D721Med (cell line): ENCODE measurements at regions not wholly inside any gene's neighbourhood (a gene's known extent, or its start where the extent isn't known, plus 50 kb on each side); places are given as distances from the start of the nearest gene placed in this dataset.

Experiments
- DNase-seq: peaks from one replicate; pipeline ENCODE4 v3.0.0; 2011; ENCODE audit warnings: low spot score; ENCODE audit not compliant: insufficient read length
- FAIRE-seq: peaks from 2 replicates; lab custom pipeline; 2011; peaks lifted over from hg19 to GRCh38; lab: Jason Lieb, UNC
- TF ChIP-seq, protein P1 (sequence below): IDR thresholded peaks from 2 replicates; pipeline ENCODE4 v1.5.1; 2012; ENCODE audit warnings: mild to moderate bottlenecking, control low read depth; ENCODE audit not compliant: insufficient read depth; ENCODE audit errors: missing control alignments

DNA sequence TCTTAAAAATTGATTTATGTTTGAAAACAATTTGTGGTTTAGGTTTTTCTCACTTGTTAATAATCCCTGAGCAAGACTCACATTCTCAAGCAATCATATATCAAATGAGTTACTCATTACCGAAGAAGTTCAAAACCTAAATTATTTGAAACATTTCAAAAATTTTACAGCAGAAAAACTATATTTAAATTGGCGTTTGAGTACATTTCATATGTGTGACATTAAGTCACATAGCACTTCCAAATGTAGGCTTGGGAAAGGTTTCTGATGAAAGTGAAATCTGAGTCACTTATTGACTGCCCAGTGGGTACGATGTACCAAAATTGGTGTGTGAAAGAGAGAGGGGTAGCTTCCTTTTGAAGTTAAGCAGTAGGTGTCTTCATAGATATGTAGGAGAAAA lies 411.4 kb upstream of the SGCD start:
- no peak for DNase-seq
- no peak for FAIRE-seq
- TF ChIP-seq, protein P1, sequence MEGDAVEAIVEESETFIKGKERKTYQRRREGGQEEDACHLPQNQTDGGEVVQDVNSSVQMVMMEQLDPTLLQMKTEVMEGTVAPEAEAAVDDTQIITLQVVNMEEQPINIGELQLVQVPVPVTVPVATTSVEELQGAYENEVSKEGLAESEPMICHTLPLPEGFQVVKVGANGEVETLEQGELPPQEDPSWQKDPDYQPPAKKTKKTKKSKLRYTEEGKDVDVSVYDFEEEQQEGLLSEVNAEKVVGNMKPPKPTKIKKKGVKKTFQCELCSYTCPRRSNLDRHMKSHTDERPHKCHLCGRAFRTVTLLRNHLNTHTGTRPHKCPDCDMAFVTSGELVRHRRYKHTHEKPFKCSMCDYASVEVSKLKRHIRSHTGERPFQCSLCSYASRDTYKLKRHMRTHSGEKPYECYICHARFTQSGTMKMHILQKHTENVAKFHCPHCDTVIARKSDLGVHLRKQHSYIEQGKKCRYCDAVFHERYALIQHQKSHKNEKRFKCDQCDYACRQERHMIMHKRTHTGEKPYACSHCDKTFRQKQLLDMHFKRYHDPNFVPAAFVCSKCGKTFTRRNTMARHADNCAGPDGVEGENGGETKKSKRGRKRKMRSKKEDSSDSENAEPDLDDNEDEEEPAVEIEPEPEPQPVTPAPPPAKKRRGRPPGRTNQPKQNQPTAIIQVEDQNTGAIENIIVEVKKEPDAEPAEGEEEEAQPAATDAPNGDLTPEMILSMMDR, result no peak

DNA sequence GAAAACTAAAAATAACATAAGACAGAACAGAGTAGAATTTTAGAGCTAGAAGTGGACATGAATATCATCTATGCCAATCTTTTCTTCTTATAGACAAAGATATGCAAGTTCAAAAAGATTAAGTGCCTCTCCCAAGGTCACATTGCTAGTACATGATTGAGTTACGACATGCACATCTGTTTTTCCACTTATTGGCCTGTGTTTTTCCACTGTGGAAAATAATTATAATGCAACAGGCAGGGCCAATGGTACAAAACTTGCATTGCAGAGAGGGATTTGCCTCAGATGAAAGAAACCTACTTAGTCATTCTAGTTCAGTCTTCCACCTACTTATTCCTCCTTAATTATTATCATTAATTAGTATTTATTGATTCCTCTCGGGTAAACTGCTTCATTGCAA lies 407.8 kb upstream of the SGCD start:
- no peak for DNase-seq
- TF ChIP-seq, protein P1, result no peak
- no peak for FAIRE-seq

DNA sequence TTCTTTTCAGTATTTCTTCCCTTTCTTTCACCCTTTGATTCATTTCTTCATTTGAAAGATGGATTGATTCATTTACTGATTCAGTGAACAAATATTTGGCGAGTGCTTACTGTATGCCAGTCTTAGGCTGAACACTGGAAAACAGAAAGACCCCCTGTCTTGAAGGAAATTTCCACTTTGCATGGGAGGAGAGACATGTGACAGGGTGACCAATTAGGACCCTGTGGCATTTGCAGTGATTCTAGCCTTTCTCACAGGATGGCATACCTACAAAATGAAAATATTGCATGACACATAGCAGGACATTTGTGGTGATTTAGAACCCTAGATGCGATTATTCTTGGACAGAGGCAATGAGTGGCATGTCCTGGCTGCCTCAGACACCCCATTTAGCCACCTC lies 407.2 kb upstream of the SGCD start:
- TF ChIP-seq, protein P1, result no peak
- no peak for FAIRE-seq
- DNase-seq, result no peak

DNA sequence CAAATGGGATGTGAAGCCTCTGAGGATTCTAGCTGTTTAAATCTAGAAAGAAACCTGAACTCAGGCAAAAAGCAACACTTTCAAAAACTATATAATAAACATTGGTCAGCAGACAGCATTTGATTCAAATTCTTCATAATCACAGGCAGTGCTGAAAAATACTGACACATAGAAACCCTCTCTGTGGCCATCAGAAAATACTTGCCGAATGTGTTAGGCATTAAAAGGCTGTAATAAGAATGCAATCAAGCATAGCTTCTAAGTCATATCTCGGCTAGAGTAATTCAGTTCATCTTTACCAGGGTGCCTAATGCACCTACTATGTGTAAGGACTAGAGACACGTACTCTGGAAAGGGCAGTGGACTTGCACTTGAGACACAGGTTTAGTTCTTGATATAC lies 405.3 kb upstream of the SGCD start:
- no peak for FAIRE-seq

DNA sequence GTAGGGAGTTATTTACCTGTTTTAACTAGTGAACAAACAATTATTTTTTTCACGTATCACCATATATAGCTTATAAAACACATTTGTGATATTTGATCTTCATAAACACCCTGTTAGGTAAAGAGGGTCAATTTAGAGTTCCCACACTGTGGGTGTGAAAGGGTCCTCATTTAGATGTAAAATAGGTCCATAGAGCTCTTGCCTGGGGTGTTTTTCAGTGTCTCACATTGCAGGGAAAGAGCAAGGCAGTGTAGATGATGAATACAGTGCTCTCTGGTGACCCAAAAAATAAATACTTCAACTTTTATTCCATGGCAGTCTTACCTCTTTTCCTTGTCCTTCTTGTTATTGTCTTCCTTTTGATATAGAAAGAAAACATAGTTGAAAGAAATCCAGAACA lies 403.2 kb upstream of the SGCD start:
- FAIRE-seq (no peak), DNase-seq (no peak)
- TF ChIP-seq, protein P1, result no peak

More for the DNA sequence above, 405.3 kb upstream of the SGCD start:
- TF ChIP-seq, protein P1, result no peak
- no peak for DNase-seq

DNA sequence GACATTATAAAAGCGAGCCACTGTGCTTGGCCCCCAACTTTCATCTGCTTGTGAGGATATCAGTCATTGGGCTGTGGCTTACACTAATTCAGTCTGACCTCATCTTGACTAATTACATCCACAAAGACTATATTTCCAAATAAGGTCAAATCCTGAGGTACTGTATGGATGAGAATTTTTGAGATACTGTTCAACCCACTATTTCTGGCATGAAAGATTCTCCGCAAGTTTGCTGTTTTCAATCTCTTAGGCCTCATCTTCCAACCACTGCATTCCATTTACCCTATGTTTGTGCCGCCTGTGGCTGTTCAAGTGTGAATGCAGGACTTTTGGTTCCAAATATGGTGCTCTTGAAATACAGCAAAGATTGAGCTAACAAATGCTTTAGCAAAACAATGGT lies 400.9 kb upstream of the SGCD start:
- DNase-seq, result no peak
- FAIRE-seq, result no peak
- TF ChIP-seq, protein P1, result no peak

DNA sequence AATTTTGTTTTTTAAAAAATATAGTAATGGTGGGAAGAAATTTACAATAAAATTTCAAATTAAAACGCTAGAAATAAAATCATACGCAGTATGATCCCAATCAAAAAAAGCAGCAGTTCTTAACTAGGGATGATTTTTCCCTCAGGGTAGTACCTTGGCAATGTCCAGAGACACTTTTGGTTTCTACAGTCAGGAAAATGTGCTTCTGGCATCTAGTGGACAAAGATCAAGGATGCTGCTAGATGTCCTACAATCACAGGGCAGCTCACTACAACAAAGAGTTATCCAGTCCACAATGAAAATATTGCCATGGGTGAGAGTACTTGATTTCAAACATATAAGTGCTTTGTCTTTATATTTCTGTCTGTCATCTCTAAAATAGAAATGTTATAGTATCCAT lies 400.2 kb upstream of the SGCD start:
- TF ChIP-seq, protein P1, result no peak
- no peak for DNase-seq

More for the DNA sequence above, 400.2 kb upstream of the SGCD start:
- FAIRE-seq, result no peak
